ENCODE measurements at regions not wholly inside any gene's neighbourhood (a gene's known extent, or its start where the extent isn't known, plus 50 kb on each side); places are given as distances from the start of the nearest gene placed in this dataset.

GRCh38 chr6:154561750-154562149, 51.3 kb upstream of the CNKSR3 start:
- H3K27ac ChIP-seq: no peak overlapping the region
- no peaks in the 10 kb centered on the region for H3K9me3 ChIP-seq (replicated peaks in 1 of 3)
- 78 to 96% (median 88%) methylated on average over 2 of the region's 2 CpGs for WGBS, 4 donors
- no peaks in the 10 kb centered on the region for H3K27me3 ChIP-seq
- no peaks in the 10 kb centered on the region for H3K4me1 ChIP-seq (replicated peaks in 1 of 2)
- no peak for DNase-seq
- H3K4me3 ChIP-seq: no peak overlapping the region
- TF ChIP-seq POLR2A (IDR thresholded peaks at IDR 0.05): no peak
- TF ChIP-seq CTCF (IDR thresholded peaks at IDR 0.05): no peak
- intact Hi-C loops (cut with DNase I): no loop called here
- H3K36me3 ChIP-seq (replicated peaks in 1 of 2): no peaks in the 10 kb centered on the region

- Histone ChIP-seq H3K27me3 (no peaks in the 10 kb centered on the region), H3K36me3 (replicated peaks in 1 of 2) (no peaks in the 10 kb centered on the region), H3K4me1 (replicated peaks in 1 of 2) (no peaks in the 10 kb centered on the region), H3K9me3 (replicated peaks in 1 of 3) (no peaks in the 10 kb centered on the region), H3K4me3 (no peak overlapping the region), H3K27ac (no peak overlapping the region)
- no peak for TF ChIP-seq CTCF (IDR thresholded peaks at IDR 0.05)
- no peak for TF ChIP-seq POLR2A (IDR thresholded peaks at IDR 0.05)
- intact Hi-C loops (cut with DNase I): no loop called here
- DNase-seq: no peak
- WGBS, 4 donors: 91 to 98% (median 96%) methylated on average over 5 of the region's 5 CpGs
These were observed 54.8 kb upstream of the CNKSR3 start for GRCh38 chr6:154565331-154565730.

GRCh38 chr6:154566866-154567265, 56.4 kb upstream of the CNKSR3 start:
- Histone ChIP-seq H3K4me3 (no peak overlapping the region), H3K27me3 (no peaks in the 10 kb centered on the region), H3K9me3 (replicated peaks in 1 of 3) (no peaks in the 10 kb centered on the region), H3K27ac (no peak overlapping the region), H3K36me3 (replicated peaks in 1 of 2) (no peaks in the 10 kb centered on the region), H3K4me1 (replicated peaks in 1 of 2) (no peaks in the 10 kb centered on the region)
- no peak for DNase-seq
- WGBS, 4 donors: 76 to 100% (median 93%) methylated on average over 2 of the region's 2 CpGs
- intact Hi-C loops (cut with DNase I): no loop called here
- no peak for TF ChIP-seq CTCF (IDR thresholded peaks at IDR 0.05)
- TF ChIP-seq POLR2A (IDR thresholded peaks at IDR 0.05): no peak

DNA sequence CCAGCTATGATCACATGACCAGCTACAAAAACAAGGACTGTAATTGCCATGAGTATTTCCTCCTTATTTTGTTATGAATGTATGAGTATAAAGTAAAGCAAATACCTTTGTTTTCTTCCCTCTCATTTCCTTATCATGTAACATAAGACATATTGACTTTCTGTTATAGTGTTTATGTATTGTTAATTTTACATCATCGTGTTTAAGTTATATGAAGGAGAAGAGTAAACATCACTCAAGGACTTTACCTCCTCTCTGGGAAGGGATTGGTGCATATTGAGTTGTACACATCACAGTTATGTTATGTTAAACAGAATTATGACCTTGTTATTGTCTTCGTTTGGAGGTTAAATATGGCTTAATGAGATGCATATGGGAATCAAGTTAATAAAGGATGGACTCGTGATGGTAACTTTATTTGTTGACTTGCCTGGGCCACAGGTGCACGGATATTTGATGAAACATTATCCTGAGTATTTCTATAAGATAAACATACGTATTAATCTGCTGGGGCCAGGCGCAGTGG, 57.3 kb upstream of the CNKSR3 start:
- intact Hi-C loops (cut with DNase I): no loop called here
- Histone ChIP-seq H3K27ac (no peak overlapping the region), H3K4me3 (no peak overlapping the region)

More for the DNA sequence above, 57.3 kb upstream of the CNKSR3 start:
- no peak for TF ChIP-seq CTCF (IDR thresholded peaks at IDR 0.05)
- no peak for DNase-seq
- WGBS, 4 donors: 78 to 88% (median 83%) methylated on average over 6 of the region's 6 CpGs
- Histone ChIP-seq H3K36me3 (replicated peaks in 1 of 2) (no peaks in the 10 kb centered on the region), H3K9me3 (replicated peaks in 1 of 3) (no peaks in the 10 kb centered on the region), H3K27me3 (no peaks in the 10 kb centered on the region), H3K4me1 (replicated peaks in 1 of 2) (no peaks in the 10 kb centered on the region)
